ENCODE measurements at regions not wholly inside any gene's neighbourhood (a gene's known extent, or its start where the extent isn't known, plus 50 kb on each side); places are given as distances from the start of the nearest gene placed in this dataset.

GRCh38 chr10:4214908-4215307 is 429.9 kb upstream of the KLF6 start:
- TF ChIP-seq GATA2 (IDR thresholded peaks at IDR 0.05; ENCODE audit: low read depth, low read length): no peak
- TF ChIP-seq GATA3 (IDR thresholded peaks at IDR 0.05; ENCODE audit: low read depth, low read length): no peak

All from SH-SY5Y (cell line).